NOMO-1 (cell line): ENCODE measurements at regions not wholly inside any gene's neighbourhood (a gene's known extent, or its start where the extent isn't known, plus 50 kb on each side); places are given as distances from the start of the nearest gene placed in this dataset.
"Not testable (repeated sequence)": the region's sequence is repeated elsewhere in the genome, so short reads cannot be mapped to it uniquely, and the experiment has no call there.

Experiments used
- DNase-seq, 2 experiments: peaks; one replicate each; lab custom pipeline; 2025; ENCODE audit not compliant: unreplicated experiment in 2 of 2; lab: John Stamatoyannopoulos, UW

DNA sequence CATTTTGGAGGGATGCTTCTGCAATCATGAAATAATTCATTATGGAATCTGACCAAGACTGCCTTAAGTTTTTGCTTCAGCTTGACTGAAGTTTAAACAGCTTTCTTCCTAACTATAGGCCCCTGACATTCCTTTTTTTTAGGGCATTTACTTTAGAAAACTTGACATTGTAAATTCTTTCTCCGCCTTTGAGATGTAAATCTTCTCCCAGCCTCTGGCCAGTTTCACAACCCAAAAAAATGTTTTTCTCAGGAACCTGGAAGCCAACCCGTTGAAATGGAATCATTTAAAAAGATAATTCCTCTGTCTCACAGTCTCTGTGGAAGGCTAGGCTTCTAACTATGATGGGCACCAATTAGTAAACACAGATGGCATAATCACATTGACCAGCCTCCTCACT, 710.4 kb upstream of the PABPC4L start:
- DNase-seq = no peak

DNA sequence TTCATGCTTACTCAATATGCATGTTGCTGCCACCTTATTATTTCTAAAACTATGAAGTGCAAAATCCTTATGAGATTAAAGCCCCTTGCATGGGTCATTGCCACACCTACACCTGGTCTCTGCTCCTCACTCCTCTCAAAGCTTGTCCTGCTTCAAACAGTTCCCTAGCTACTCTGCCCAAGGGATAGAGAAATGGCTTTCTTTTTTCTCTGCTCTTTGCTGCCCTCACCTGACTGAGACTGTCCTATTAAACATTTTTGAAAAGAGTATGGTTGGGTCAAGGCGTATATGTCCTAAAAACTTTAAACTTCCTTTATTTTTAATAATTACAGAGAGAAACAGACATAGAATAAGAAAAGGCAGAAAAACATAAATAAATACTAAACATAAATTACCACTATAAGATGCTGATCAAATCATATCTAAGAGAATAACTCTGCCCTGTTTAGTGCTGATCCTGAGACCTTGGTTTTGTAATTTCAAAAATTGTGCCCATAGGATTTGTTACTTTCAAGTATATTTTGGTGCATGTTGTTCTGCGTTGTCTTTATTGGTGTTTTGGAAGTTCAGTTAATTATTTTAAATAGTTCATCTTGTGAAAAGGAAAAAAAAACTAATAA, 704.9 kb upstream of the PABPC4L start:
- DNase-seq = peak in 1 of 2 experiments; percentile 0

DNA sequence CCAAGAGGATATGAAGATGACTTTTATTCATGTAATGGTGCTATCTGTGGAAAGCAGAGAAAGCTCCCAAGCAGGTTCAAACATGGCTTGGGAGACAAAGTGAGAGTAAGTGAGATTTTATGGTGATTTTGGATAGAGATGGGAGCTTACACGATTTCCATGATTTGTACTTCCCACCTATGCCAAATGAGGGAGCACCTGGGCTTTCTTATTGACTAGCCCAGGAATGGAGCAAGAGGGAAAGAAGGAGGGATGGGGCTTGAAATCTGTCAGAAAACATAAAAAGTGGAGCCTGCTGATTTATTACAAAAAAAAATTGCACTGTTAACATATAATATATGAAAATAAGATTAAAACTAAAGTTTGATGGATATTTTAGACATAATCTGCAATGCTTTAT, 703.5 kb upstream of the PABPC4L start:
- DNase-seq = no peak

DNA sequence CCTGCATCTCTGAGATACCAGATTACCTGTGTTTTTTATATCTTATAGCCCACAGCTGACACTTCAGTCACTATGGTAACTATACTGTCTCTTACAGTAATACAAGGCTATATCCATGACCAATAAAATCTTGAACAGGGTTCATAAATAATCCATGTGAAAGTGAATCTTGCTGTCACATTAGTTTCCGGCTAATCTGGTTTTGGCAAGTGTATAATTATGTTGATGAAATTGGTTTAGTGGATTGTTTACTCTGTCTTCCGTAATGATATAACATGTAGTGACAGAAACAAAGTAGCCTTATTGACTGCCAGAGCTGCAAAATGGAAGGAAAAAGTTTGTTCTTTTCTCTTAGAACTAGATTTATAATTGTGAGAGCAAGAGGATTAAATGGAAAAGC, 686.6 kb upstream of the PABPC4L start:
- no peak for DNase-seq

DNA sequence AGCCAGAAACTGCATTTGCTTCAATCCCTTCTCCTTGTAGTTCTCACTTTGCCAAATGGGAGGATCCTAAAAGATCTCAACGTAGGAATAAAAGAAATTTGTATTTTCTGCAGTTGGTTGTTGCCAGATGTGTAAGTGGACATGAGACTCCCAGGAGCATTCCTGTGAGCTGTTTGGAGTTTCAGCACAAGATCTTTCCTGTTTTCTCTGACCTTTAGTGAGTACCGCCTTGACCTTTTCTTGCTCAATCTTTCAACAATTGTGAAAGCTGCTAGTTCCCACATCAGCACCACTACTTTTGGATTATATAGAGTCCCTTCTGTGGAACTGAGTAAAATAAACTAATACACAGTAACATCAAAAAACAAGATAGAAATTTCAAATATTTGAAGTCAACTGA, 683.8 kb upstream of the PABPC4L start:
- no peak for DNase-seq

DNA sequence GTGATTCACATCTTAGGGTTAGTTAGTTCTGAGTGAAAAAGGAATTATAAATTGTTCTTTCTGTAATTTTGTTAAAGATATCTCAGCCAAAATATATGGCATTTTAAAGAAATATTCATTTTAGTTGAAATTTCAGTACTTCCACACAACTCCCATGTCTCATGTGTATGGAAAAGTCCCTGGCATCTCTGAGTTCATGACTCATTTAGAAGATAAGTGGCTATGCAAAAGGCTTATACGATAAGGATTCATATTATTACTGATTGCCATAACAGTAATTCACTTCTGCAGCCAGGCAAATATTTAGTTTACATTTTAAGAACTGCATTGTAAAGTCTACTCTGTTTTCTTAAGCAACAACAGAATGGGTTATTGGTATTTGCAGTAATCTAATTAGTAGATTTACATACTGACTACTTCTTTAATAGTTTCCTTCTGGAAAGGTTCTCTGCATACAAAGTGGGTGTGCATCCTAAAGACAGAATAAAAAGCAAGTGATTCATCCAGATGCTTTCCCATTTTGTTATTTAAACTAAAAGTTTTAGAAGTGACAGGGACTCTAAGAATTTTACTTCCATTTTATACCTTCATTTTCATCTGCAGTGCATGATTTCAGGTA, 682.4 kb upstream of the PABPC4L start:
- no peak for DNase-seq

DNA sequence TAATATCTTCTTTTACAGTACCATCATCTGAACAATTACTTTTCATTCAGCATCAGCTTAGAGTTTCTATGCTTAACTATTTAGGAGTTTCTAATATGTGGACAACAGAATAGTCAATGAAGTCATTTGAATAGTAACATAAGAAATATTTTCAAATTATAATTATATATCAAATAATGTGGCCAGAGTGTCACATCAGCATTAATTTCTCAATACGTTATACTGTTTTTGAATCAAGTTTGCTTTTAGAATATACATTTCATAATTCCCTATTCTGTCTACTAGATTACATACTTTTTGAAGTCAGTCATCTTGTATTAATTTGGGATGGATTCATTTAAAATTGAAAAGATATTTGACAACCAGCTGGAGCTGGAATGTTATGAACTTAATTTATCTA, 677.4 kb upstream of the PABPC4L start:
- DNase-seq = no peak

DNA sequence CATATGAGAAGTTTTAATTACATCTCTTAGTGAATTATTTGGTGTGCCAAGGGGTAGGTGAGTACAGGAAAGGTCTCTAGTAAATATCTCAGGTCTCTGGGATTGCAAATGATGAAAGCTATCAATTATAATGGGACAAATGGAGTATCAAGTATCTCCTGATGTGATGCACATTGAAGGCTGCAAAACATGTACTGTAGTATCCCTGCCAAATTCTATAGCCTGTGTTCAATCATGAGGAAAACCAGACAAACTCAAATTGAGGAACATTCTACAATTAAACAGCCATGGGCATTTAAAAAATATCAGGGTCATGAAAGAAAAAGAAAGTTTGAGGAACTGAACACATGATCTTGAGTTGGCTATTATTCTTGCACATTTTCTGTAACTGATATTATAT, 665.4 kb upstream of the PABPC4L start:
- DNase-seq = no peak

DNA sequence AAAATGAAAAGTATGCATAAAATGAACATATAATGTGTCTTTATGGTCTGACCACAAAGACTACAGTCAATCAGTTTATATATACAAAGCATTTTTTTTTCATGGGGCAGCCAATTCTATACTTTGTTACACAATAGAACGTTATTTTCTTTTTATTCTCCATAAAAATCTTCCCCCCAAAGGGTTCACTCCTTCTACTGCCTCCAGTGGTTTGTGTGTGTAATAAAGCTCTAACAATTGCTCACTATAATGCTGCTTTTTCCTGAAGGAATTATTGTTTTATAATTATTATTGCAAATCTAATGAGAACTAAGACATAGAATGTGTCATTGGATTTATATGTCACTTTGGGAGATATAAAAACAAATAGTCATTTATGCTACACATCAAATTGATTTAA, 664.1 kb upstream of the PABPC4L start:
- no peak for DNase-seq

DNA sequence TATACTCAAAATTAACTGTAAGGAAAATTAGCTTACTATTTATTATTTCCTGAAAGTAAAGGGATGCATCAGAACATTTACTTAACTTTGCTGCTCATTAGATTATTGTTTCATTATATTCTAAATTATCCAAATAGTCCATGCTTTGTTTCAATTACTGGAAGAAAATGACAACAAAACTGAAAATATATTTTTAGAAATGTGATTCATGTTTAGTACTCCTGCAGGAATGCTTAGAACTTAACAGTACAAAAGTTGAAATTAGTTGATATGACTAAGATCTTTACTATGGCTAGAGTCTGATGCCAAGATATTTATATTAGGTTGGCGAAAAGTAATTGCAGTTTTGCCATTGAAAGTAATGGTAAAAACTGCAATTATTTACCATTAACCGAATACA, 660.5 kb upstream of the PABPC4L start:
- no peak for DNase-seq

DNA sequence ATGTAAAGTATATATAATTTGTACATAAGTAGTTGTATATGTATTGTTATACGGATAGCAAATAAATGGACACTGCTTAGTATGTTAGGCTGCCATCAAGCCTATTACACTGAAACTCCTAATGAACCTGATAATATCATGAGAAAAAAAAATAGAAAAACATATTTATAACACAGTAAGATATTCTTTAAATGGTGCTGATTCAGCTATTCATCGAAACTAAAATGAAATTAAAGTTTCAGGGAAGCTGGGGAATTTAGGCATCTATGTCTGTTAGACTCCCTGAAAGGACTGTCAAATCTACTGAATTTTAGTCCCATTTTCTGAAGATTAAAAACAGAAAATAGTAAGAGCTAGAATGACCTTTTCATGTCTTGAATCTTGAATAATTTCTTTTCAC, 647.1 kb upstream of the PABPC4L start:
- DNase-seq = no peak

DNA sequence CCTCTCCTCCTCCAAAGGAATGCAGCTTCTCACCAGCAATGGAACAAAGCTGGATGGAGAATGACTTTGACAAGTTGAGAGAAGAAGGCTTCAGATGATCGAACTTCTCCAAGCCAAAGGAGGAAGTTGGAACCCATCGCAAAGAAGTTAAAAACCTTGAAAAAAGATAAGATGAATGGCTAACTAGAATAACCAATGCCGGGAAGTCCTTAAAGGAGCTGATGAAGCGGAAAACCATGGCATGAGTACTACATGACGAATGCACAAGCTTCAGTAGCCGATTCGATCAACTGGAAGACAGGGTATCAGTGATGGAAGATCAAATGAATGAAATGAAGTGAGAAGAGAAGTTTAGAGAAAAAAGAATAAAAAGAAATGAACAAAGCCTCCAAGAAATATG, 629.2 kb upstream of the PABPC4L start:
- DNase-seq = not testable (repeated sequence)

DNA sequence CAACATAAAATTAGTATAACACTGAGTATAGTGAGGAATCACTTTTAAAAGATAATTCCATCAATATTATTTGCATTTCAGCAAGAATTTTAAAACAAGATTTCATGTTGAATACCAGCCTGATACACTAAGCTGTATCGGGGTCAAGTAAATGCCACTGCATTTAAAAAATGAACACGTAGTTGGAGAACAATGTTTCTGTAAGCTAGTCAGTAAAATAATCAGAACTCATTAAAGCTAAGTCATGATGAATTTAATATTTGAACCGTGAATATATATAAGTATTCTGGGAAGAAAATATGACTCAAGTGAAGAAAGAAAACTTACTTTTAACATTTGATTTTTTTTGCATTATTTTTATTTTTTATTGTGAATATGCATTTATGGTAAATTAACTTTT, 611.0 kb upstream of the PABPC4L start:
- no peak for DNase-seq

DNA sequence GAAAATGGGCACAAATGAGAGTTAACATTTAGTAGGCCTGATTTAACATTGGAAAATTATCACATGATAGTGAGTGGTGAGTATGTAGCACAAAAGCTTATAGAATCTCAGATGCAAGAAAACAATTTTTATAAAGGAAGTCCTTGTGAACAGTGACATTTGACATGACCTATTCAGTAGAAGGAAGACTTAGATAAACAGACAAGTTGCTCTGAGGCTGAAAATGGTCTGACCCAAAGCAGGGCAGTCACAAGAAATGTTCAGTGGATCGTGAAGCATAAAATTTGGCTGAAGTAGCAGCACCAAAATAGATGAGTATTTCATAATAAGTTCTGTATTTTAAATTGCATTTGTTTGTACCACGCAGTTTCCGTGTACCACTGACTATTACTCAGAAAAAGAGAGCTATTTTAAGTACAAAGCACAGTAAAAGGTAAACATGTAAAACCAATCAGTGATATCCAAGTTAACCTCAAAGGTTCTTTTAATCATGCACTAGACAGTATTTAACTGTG, 605.7 kb upstream of the PABPC4L start:
- DNase-seq = no peak

DNA sequence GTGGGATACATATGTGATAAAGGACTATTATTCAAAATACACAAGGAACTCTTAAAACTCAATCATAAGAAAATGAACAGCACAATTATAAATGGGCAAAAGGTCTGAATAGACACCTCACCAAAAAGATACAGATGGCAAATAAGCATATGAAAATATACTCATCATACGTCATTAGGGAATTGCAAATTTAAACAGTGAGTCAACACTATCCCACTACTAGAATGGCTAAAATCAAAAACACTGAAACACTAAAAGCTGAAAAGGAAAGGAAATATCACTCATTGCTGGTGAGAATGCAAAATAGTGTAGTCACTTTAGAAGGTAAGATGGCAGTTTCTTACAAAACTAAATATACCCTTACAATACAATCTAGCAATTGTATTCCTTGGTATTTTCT, 597.0 kb upstream of the PABPC4L start:
- DNase-seq = no peak

DNA sequence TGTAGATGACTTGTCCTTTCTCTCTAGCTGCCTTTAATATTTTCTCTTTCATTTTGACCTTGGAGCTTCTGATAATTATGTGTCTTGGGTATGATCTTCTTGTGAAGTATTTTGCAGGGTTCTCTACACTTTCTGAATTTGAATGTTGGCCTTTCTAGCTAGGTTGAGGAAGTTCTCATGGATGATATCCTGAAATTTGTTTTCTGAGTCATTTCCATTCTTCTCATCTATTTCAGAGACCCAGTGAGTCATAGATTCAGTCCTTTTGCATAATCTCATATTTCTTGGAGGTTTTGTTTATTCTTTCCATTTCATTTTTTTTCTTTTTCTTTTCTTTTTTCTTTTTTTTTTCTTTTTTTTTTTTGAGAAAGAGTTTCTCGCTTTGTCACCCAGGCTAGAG, 585.7 kb upstream of the PABPC4L start:
- no peak for DNase-seq

DNA sequence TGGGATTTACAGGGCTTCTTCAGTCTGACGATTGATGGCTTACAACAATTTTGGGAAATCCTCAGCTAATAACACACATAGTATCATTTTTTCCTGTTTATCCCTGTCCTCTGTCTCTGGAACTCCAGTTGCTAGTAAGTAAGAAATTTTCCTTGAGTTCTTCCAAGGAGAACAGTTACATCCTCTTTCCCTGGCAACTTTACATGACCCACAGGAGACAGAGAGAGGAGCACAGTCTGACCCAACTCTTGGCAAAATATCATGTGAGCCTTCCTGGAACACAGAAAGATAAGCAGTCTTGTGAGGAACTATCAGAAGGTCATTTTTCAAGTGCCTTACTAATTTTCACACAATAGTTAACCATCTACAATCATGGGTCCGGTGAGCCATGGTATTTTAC, 578.7 kb upstream of the PABPC4L start:
- DNase-seq = no peak

DNA sequence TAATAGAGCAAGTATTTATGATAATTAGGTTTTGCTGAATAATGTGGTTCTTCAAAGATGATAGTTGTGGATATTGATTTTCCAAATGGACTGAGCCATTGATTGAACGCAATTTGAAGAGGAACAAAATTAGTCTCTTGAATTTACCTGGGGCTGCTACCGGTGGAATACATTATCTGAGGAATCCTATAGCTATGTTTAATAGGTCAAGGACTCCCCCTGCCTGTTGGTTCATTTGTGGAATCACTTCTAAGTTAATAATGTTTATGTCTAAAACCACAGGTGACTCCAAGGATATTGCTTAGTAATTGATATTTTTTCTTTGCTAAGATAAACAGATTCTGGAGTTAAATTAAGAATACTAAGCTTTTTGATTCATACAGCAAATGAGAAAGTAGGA, 576.0 kb upstream of the PABPC4L start:
- DNase-seq = no peak

DNA sequence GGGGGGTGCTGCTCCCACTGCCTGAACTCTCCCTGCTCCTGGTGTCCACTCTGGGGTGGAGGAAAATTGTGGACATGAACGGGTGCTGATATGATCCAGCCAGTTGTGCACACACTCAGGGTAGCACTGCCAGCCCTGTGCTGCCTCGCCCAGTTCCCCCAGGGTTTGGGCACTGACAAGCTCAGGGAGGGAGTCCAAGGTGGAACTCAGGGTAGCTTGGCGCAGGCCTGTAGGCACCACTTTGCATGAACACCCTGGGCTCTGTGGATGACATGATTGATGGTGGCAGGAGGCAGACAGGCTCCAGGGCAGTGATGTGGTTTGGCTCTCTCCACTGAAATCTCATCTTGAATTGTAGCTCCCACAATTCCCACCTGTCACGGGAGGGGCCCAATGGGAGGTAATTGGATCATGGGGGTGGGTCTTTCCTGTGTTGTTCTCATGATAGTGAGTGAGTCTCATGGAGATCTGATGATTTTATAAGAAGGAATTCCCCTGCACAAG, 572.0 kb upstream of the PABPC4L start:
- DNase-seq = no peak

DNA sequence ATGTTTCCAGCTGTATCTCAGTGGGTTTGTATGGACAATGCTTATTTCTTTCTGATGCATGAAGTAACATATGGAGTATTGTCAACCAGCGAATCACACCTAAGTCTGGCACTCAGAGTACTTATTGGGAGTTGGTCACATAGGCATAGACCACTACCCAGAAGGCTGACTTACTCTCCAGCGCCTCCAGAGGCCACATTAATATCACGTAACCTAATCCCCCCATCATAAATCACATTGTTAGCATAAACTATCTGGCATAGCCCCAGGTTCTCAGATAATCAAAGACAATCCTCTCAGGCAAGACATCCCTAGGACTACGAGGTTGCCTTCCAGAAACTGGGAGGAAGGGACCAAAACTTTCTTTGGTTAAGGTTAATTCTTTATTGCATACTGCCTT, 560.5 kb upstream of the PABPC4L start:
- DNase-seq = no peak

DNA sequence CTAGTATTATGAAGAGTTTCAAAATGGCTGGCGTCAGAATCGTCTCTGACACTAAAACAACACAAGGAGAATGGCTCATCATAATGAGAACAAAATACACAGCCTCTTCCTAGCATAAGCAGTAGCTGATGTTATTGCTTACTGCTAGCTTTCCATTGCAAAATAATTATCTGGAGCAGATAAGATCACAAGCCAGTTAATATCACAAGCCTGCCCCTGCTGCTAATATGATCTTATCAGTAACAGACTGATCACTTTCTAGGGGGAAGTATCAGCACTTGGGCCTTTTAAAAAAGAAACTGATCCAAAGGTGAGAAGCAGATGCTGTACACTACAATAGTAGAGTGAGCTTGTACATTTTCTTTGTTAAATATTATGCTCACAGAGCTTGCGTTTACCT, 554.8 kb upstream of the PABPC4L start:
- DNase-seq = no peak

DNA sequence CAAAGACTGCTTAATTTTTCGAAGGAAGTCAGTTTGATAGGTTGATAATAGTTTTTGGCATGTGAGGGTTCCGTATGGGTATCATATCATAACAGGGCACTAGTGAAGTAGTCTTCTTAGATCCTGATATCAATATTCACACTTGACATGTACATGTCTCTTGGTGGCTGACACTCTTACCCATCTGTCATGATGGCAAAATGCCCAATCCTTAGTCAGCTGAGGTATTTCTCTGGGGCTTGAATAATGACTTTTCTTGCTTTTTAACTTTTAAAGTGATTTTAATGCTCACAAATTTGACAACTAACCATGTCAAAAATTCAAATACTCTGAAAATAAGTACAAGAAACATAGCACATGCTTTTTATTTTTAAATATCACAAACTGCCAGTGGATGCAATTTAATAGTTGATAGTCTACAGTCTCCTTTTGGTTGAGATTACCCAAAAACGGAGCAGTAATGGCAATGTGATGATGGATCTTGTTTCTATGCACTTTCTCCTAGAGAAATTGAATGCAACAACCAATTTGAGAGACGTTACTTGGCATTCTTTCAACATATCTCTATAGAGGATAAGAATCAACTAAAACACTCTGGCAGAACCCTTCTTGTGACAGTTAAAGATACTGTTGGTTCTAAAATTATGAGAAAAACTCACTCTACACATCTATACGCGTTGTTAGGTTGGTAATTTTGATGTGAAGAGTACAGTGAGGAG, 552.9 kb upstream of the PABPC4L start:
- DNase-seq = no peak
